Heart right ventricle (tissue), 16 donors: ENCODE measurements at regions not wholly inside any gene's neighbourhood (a gene's known extent, or its start where the extent isn't known, plus 50 kb on each side); places are given as distances from the start of the nearest gene placed in this dataset.

Experiments used
- ATAC-seq, 8 donors: fragments of 200-7000 bp; cut with Tn5 transposase; one replicate each; pipeline ENCODE4 v1.9.1; 2020; ENCODE audit warnings: mild to moderate bottlenecking in 8 of 8, moderate library complexity in 8 of 8, moderate number of reproducible peaks in 1 of 8
- DNase-seq, 2 donors: peaks; one replicate each; pipeline ENCODE4 v3.0.0-alpha.2; 2020
- H3K27ac ChIP-seq, 10 donors: fragments of 200-600 bp; sonication (generic) in 2 of 10; one replicate each; pipeline versions ENCODE4 v1.5.0 to v1.8.0; 2020 to 2022; ENCODE audit warnings: mild to moderate bottlenecking in 3 of 10
- H3K27me3 ChIP-seq, 7 donors: fragments of 200-600 bp; one replicate each; pipeline ENCODE4 v1.8.0; 2021 to 2022; ENCODE audit warnings: mild to moderate bottlenecking in 2 of 7
- H3K36me3 ChIP-seq, 9 donors: fragments of 200-600 bp; sonication (generic) in 1 of 9; one replicate each; pipeline versions ENCODE4 v1.5.0 to v1.8.0; 2020 to 2022; ENCODE audit warnings: mild to moderate bottlenecking in 2 of 9
- H3K4me1 ChIP-seq, 9 donors: fragments of 200-600 bp; sonication (generic) in 1 of 9; one replicate each; pipeline versions ENCODE4 v1.5.0 to v1.8.0; 2020 to 2022; ENCODE audit warnings: mild to moderate bottlenecking in 4 of 9
- H3K4me3 ChIP-seq, 10 donors: fragments of 200-600 bp; sonication (generic) in 2 of 10; one replicate each; pipeline versions ENCODE4 v1.5.0 to v1.8.0; 2020 to 2022; ENCODE audit warnings: mild to moderate bottlenecking in 7 of 10, moderate library complexity in 2 of 10
- H3K9me3 ChIP-seq, 11 donors: fragments of 200-600 bp in 10 of 11; sonication (generic) in 2 of 11; one replicate each; pipeline versions ENCODE4 v1.5.0 to v1.8.0; 2013 to 2022; ENCODE audit warnings: mild to moderate bottlenecking in 2 of 11, control low read depth in 1 of 11, moderate library complexity in 1 of 11
- CTCF ChIP-seq, 9 donors: fragments of 200-600 bp; sonication (generic) in 2 of 9; IDR thresholded peaks; one replicate each; pipeline versions ENCODE4 v1.5.0 to v1.8.0; 2021 to 2022; ENCODE audit warnings: antibody characterized with exemption in 9 of 9, mild to moderate bottlenecking in 5 of 9, moderate library complexity in 1 of 9
- WGBS, 2 donors: extraction: QIAGEN DNeasy Blood & Tissue Kit; methylation state at CpG; one replicate each; pipeline ENCODE4 v1.1.7; 2013; ENCODE audit warnings: inconsistent platforms in 1 of 2; 5-methylcytosine and 5-hydroxymethylcytosine counted together
- intact Hi-C, 10 donors: fragments of 100-400 bp; cut with DNase I; formaldehyde crosslinking; loops; one replicate each; pipeline versions ENCODE4 v1.11.1 to v1.14.2; 2022
- donor health status: Arrhythmogenic right ventricular cardiomyopathy.
- donor health status: ischemic (EF 13 %, LVEDD 7.1; RV severe dilation, severe dysfunction).
- donor health status: healthy with polysubstance abuse.
- donor health status: DM: no; HTN: yes; CAD: no.
- donor health status: DM: no; HTN: no; CAD: no.
- donor health status: ischemic (EF 25% LVEDD 6.9; RV normal size, moderate dysfunction).
- donor health status: ischemic (EF 25% LVEDD 5.7; RV mildly dilated, moderate dysfunction).
- donor health status: healthy.
- donor health status: DM: yes; HTN: yes; CAD: no.
- donor health status: Ischemic cardiomyopathy.
- donor health status: ischemic (EF 35%, LVEDD 5.7; RV mildly dilated, moderate dysfunction).
- donor health status: nonischemic (EF 11% LVEDD 7.7; RV severe dilation, severe dysfunction).
- donor health status: DM: yes; HTN: yes; CAD: no.
- donor health status: PGD.
- donor health status: ischemic (EF 29% LVEDD 5.4; RV normal size, mild dysfunction).
- donor health status: nonischemic (EF 23%, LVEDD 6.1; RV moderate dilation, normal function).

- no peak for TF ChIP-seq CTCF (IDR thresholded peaks at IDR 0.05)
Observed at GRCh38 chr5:146959360-146959759, 80.8 kb upstream of the PPP2R2B start.

GRCh38 chr5:146962801-146963355 is 84.3 kb upstream of the PPP2R2B start:
- no peaks in the 10 kb centered on the region for H3K36me3 ChIP-seq
- TF ChIP-seq CTCF (IDR thresholded peaks at IDR 0.05): no peak
- ATAC-seq: no peak
- no peaks in the 10 kb centered on the region for H3K4me1 ChIP-seq
- WGBS, 2 donors: 86 to 94% methylated on average over 1 of the region's 1 CpG
- no peak overlapping the region for H3K4me3 ChIP-seq
- peaks cover 0 to 4% (median 0%) of the 10 kb centered on the region in 7 donors for H3K27me3 ChIP-seq
- intact Hi-C loops: loop anchor here in 3 of 10 donors (10.0 kb wide), 3 partner anchors 222 to 308 kb away; no protein-coding TSS in a partner anchor
- no peaks in the 10 kb centered on the region for H3K9me3 ChIP-seq
- H3K27ac ChIP-seq: no peak overlapping the region
- DNase-seq: no peak

More at GRCh38 chr5:146959360-146959759, 80.8 kb upstream of the PPP2R2B start:
- Histone ChIP-seq H3K27ac (no peak overlapping the region), H3K36me3 (no peaks in the 10 kb centered on the region), H3K9me3 (no peaks in the 10 kb centered on the region), H3K4me1 (no peaks in the 10 kb centered on the region), H3K27me3 (peaks cover 0 to 8% (median 0%) of the 10 kb centered on the region in 7 donors), H3K4me3 (no peak overlapping the region)
- intact Hi-C loops: no loop called here
- DNase-seq (no peak), ATAC-seq (no peak)

GRCh38 chr5:146965761-146966659 is 87.5 kb upstream of the PPP2R2B start:
- intact Hi-C loops: loop anchor here (1.0 to 10.0 kb wide), 11 partner anchors 219 to 433 kb away; no protein-coding TSS in a partner anchor
- ATAC-seq (peak; percentile 75 to 96 (median 90)), DNase-seq (peak in 1 of 2 donors; percentile 70)
- H3K4me3 ChIP-seq: no peak overlapping the region
- no peaks in the 10 kb centered on the region for H3K36me3 ChIP-seq
- H3K27me3 ChIP-seq: no peaks in the 10 kb centered on the region
- TF ChIP-seq CTCF (IDR thresholded peaks at IDR 0.05): peak; percentile 71 to 93 (median 89)
- H3K9me3 ChIP-seq: no peaks in the 10 kb centered on the region
- 38 to 45% methylated on average over 15 of the region's 15 CpGs for WGBS, 2 donors
- no peaks in the 10 kb centered on the region for H3K4me1 ChIP-seq
- no peak overlapping the region for H3K27ac ChIP-seq

- H3K9me3 ChIP-seq: no peaks in the 10 kb centered on the region
- TF ChIP-seq CTCF (IDR thresholded peaks at IDR 0.05): no peak
- peak in 2 of 8 donors; percentile 11 to 41 for ATAC-seq
- H3K27me3 ChIP-seq: peaks cover 0 to 3% (median 0%) of the 10 kb centered on the region in 7 donors
- 49 to 51% methylated on average over 5 of the region's 5 CpGs for WGBS, 2 donors
- no peak overlapping the region for H3K4me3 ChIP-seq
- peak in 1 of 2 donors; percentile 11 for DNase-seq
- no peaks in the 10 kb centered on the region for H3K4me1 ChIP-seq
- H3K36me3 ChIP-seq: no peaks in the 10 kb centered on the region
- no peak overlapping the region for H3K27ac ChIP-seq
- intact Hi-C loops: loop anchor here in 9 of 10 donors (2.0 to 10.0 kb wide), 9 partner anchors 217 to 425 kb away; no protein-coding TSS in a partner anchor
Observed at GRCh38 chr5:146967646-146968045, 89.1 kb upstream of the PPP2R2B start.
